Neural progenitor cell (in vitro differentiated cells): ENCODE measurements at regions not wholly inside any gene's neighbourhood (a gene's known extent, or its start where the extent isn't known, plus 50 kb on each side); places are given as distances from the start of the nearest gene placed in this dataset.

ENCODE experiments used
- CTCF ChIP-seq: fragments of 200-600 bp; sonication (generic); IDR thresholded peaks from 2 replicates; pipeline ENCODE4 v1.5.1; 2017; ENCODE audit warnings: antibody characterized with exemption, mild to moderate bottlenecking
- EZH2 ChIP-seq: fragments of 200-600 bp; sonication (generic); IDR thresholded peaks from 2 replicates; pipeline ENCODE4 v1.6.1; 2017; ENCODE audit warnings: antibody characterized with exemption, mild to moderate bottlenecking, moderate library complexity
- EZH2phosphoT487 ChIP-seq: fragments of 200-600 bp; sonication (generic); IDR thresholded peaks from 2 replicates; pipeline ENCODE4 v1.6.1; 2017; ENCODE audit warnings: antibody characterized with exemption

- no peak for TF ChIP-seq CTCF
- no peak for TF ChIP-seq EZH2
- TF ChIP-seq EZH2phosphoT487: no peak
These were observed 1014.4 kb upstream of the GOT2 start for GRCh38 chr16:59748531-59748930.
